ENCODE measurements at regions not wholly inside any gene's neighbourhood (a gene's known extent, or its start where the extent isn't known, plus 50 kb on each side); places are given as distances from the start of the nearest gene placed in this dataset.

- BruUV-seq (replicated peaks) = no TSS peak
- no peaks in the 10 kb centered on the region for H3K36me3 ChIP-seq (ENCODE audit: control insufficient read depth, insufficient read depth, low read length)
- no peaks in the 10 kb centered on the region for H4K20me1 ChIP-seq (replicated peaks; ENCODE audit: control insufficient read depth, insufficient read depth, low read length)
- H3K9ac ChIP-seq (ENCODE audit: insufficient read depth in 1 of 2, low read depth in 2 of 2, low read length in 2 of 2) = no peak overlapping the region; a peak in 1 of 4 replicates
- ChIA-PET POLR2A (interaction anchor here (0.6 to 1.8 kb wide), 7 partner anchors 8 to 581 kb away, joined by 3 to 5 read pairs (median 4); no protein-coding TSS in a partner anchor), CTCF (ENCODE audit: low intra/inter-chr PET ratio) (no interaction called here)
- H3K27me3 ChIP-seq (ENCODE audit: control insufficient read depth in 2 of 2, insufficient read depth in 2 of 2, low read length in 2 of 2) = no peaks in the 10 kb centered on the region
- DNase-seq (ENCODE audit: extremely low read depth in 1 of 4, low spot score in 3 of 4) (no peak), FAIRE-seq (no peak), ATAC-seq (no peak)
- H3K79me2 ChIP-seq (ENCODE audit: control insufficient read depth, insufficient read depth, low read length) = peaks cover 2% of the 10 kb centered on the region; the same call in 1 of the 3 replicates
- 0 out of 2 replicates have a peak overlapping the region, but pooled peaks have one; percentile 2 for H2AFZ ChIP-seq (ENCODE audit: low read depth, low read length)
- H3K4me3 ChIP-seq = no peak overlapping the region
- H3K27ac ChIP-seq (ENCODE audit: extremely low read depth, low read depth, low read length) = no peak overlapping the region
- intact Hi-C loops (cut with micrococcal nuclease) (loop anchor here (10.0 kb wide), 1 partner anchor 489 kb away; the partner anchor contains the start of gene COA6), in situ Hi-C loops (cut with MboI) (no loop called here)
- no peaks in the 10 kb centered on the region for H3K9me1 ChIP-seq (ENCODE audit: control insufficient read depth, insufficient read depth, low read length)
- 65% methylated on average over 6 of the region's 6 CpGs for WGBS (ENCODE audit: insufficient coverage, low coverage, missing lambda C conversion rate)
- no peak overlapping the region for H3K4me2 ChIP-seq (ENCODE audit: insufficient read depth, low read length)
- peaks cover 29 to 47% of the 10 kb centered on the region in 2 experiments; a peak in 4 of 5 replicates for H3K4me1 ChIP-seq (replicated peaks in 1 of 2; ENCODE audit: control insufficient read depth in 2 of 2, insufficient read depth in 2 of 2, low read length in 2 of 2)
- peaks cover 9% of the 10 kb centered on the region for H3K9me3 ChIP-seq (replicated peaks; ENCODE audit: control insufficient read depth, insufficient read depth, low read depth, low read length)
- TF ChIP-seq ZNF639 (CRISPR knock-in tag; conservative IDR thresholded peaks at IDR 0.05 in 1 of 2, IDR thresholded peaks at IDR 0.05 in 1 of 2) = 0 out of 4 replicates have a peak, but pooled peaks of 1 of the 2 experiments have one; percentile 9
- TF ChIP-seq NELFE (IDR thresholded peaks at IDR 0.05; ENCODE audit: insufficient read depth, insufficient read length) = no peak
- TF ChIP-seq LEF1 (IDR thresholded peaks at IDR 0.05) = no peak
Observed at GRCh38 chr1:234863551-234863971, 253.6 kb upstream of the IRF2BP2 start.

All from K562 (cell line).